HG02973 (cell line): ENCODE measurements at regions not wholly inside any gene's neighbourhood (a gene's known extent, or its start where the extent isn't known, plus 50 kb on each side); places are given as distances from the start of the nearest gene placed in this dataset.

Source experiments
- ATAC-seq: cut with Tn5 transposase; IDR thresholded peaks from one replicate; pipeline ENCODE4 v1.9.1; 2021; ENCODE audit warnings: moderate library complexity; ENCODE audit not compliant: unreplicated experiment

- ATAC-seq = no peak
These were observed 476.6 kb upstream of the MARCKS start for GRCh38 chr6:113380591-113380990.

GRCh38 chr6:113381232-113381631, 475.9 kb upstream of the MARCKS start:
- no peak for ATAC-seq

DNA sequence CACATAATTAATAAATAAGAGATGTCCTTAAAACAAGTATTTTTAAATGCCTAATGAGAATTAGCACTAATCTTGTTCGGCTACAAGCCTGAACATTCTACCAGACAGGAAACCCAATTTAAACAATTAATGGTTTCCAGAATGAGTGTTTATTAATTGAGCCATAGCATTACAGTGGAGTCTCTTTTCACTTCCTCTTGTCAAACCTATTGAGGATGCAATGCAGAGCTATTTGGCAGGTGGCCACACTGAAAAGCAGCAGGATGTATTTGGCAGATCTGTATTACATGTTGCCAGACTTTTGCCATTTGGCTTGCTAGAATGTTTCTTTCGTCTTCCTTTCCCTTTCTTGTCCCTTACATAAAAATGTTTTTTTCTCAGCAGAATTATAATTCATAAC, 475.2 kb upstream of the MARCKS start:
- peak; percentile 79 for ATAC-seq

- no peak for ATAC-seq
These were observed 473.4 kb upstream of the MARCKS start for GRCh38 chr6:113383701-113384100.

- ATAC-seq = no peak
These were observed 472.1 kb upstream of the MARCKS start for GRCh38 chr6:113385020-113385431.

DNA sequence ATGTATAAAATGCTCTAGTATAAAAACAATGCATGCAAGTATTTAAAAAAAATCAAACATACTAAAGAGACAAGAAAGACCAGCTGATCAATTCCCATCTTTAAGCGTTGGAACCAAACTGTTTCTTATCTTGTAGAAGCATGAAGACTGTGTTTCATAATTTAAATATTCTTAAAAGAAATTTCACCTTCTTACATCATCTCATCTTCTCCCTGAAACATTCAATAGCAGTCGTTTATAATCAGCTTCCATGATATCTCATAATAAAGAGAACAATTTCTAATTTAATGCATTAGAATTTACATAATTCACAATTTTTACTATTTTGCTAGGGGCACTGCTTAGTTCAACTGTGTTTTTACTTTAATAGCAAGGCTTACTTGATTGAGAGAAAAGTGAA, 468.1 kb upstream of the MARCKS start:
- no peak for ATAC-seq

GRCh38 chr6:113392551-113393055, 464.5 kb upstream of the MARCKS start:
- ATAC-seq = no peak

DNA sequence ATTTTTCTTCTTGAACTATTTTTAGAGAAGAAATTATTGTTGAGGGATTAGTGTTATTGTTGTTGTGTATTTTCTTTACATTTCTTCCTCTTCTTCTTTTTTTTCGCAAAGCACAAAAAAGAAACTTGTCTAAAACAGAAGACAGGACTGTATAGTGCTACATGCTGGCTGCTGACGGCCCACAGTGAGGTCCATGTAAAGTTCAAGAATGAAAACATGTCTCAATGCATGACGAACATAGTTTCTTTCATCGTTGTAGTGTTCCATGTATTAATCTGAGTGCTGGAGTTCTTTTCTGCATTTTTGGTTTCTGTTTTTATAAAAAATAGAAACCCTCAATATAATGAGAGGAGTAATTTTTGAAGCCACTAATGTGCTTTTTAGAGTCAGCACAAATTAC, 462.9 kb upstream of the MARCKS start:
- ATAC-seq = no peak

- ATAC-seq = no peak
These were observed 462.4 kb upstream of the MARCKS start for GRCh38 chr6:113394729-113395128.

- no peak for ATAC-seq
These were observed 460.4 kb upstream of the MARCKS start for GRCh38 chr6:113396730-113397129.

GRCh38 chr6:113397236-113397635, 459.9 kb upstream of the MARCKS start:
- no peak for ATAC-seq

DNA sequence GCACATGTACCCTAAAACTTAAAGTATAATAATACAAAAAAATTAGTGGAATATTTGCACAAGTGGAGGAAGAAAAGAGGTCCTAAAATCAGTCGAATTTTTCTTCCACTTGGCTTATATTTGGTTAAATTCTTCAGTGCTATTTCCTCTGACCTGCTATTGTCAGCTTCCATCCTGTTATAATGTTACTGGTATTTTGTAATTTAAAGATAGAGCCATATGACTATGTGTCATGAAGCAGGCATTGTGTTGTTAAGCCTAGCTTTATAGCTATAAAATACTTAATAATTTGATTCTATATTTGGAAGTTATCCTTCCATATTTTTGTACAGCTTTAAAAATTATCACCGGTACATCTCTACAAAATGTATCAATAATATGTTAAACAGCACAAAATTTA, 455.9 kb upstream of the MARCKS start:
- no peak for ATAC-seq

GRCh38 chr6:113402544-113402943, 454.6 kb upstream of the MARCKS start:
- no peak for ATAC-seq

- no peak for ATAC-seq
These were observed 453.1 kb upstream of the MARCKS start for GRCh38 chr6:113403966-113404595.

GRCh38 chr6:113405326-113406047, 451.7 kb upstream of the MARCKS start:
- no peak for ATAC-seq

GRCh38 chr6:113406048-113406695, 451.0 kb upstream of the MARCKS start:
- ATAC-seq = no peak

DNA sequence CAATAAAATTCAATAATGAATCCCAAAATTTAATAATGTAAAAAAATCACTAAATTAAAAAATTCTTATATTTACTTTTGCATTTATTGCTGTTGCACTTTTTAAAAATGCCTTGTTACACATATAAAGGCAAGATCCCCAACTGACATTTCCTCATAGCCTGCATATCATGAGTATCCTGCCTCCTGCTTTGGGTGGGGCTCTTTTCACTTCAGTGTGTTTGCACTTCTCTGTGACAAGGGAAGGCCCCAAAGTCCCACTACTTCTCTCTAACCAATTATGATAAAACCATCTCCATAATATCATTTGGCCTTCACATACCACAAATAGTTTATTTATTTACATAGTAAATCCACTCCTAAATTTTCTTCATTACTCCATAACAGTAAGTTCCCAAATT, 446.1 kb upstream of the MARCKS start:
- no peak for ATAC-seq

DNA sequence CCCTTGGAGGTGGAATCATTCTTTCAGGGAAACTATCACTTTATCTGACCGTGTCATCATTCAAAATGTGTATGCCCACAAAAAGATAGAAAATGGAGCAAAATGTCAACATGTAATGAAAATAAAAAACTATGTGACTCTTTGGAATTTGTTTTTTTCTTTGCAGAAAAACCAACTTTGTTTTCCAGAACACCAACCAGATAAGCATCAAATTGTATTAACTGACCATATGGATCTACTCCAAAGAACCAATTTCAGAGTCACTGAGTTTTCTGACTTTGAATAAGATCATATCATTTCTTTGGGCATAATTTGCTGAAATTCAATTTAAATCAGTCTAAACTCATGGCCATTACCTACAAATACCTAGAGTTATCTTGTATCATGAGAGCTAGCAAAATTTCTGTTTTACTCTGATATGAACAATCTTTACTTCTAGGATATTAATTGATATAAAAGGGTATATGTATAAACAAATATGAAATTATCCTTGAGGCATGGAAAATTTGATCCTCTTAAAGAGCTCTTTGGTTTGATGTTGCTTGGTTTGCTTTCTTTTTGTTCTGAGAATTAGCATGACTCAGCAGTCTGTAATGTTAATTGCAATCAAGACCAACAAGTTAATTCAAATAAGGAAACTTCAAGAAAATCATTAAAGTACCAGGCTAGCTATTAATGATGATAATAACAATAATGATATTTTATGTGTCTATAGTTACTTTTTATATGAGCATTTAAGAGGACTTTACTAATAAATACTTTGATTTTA, 444.4 kb upstream of the MARCKS start:
- no peak for ATAC-seq

DNA sequence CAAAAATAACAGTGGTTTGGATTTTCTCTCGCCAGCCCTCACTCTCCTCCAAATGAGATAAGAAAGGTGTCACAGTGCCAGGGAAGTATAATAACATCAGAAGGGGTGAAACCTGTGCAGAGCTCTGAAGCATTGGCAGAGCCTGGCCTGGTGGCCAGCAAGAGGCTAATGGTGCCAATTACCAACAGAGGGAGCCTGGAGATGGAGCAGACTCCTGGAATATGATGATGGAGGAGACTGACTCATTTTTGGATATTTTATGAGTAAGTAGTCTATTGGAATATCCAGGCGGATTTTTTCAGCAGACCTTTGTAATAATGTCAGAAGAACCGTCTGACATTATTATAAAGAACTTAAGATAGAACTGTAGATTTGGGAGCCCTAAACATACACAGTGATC, 442.6 kb upstream of the MARCKS start:
- ATAC-seq = no peak

- ATAC-seq = no peak
These were observed 441.0 kb upstream of the MARCKS start for GRCh38 chr6:113416170-113416569.

GRCh38 chr6:113420290-113420689, 436.9 kb upstream of the MARCKS start:
- no peak for ATAC-seq
